GM19238 (cell line): ENCODE measurements at regions not wholly inside any gene's neighbourhood (a gene's known extent, or its start where the extent isn't known, plus 50 kb on each side); places are given as distances from the start of the nearest gene placed in this dataset.

Source experiments
- DNase-seq: peaks from one replicate; pipeline ENCODE4 v3.0.0; 2011; ENCODE audit warnings: low spot score; ENCODE audit not compliant: insufficient read length

- DNase-seq, result no peak
Observed at GRCh38 chr13:34217343-34218025, 399.5 kb downstream of the RFC3 start.

- no peak for DNase-seq
Observed at GRCh38 chr13:34223984-34224383, 406.0 kb downstream of the RFC3 start.

DNA sequence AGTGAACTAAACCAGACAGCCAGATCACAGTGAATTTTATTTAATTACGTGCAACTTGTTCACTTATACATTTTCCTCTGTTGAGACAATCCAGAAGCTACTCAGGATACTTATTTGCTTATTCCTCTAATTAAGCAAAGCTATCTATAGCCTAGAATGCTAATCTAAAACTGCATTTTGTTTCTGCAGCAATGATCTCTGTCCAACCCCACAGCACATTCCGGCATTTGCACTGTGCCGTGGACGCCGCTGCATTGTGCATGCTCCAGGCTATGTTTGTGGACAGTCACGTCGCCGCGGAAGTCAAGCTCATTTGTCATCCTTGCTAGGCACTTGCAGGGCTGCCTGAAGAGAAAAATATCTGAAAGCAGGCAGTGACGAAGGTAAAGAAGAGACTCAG, 406.9 kb downstream of the RFC3 start:
- no peak for DNase-seq

- no peak for DNase-seq
Observed at GRCh38 chr13:34230271-34230670, 412.3 kb downstream of the RFC3 start.

DNA sequence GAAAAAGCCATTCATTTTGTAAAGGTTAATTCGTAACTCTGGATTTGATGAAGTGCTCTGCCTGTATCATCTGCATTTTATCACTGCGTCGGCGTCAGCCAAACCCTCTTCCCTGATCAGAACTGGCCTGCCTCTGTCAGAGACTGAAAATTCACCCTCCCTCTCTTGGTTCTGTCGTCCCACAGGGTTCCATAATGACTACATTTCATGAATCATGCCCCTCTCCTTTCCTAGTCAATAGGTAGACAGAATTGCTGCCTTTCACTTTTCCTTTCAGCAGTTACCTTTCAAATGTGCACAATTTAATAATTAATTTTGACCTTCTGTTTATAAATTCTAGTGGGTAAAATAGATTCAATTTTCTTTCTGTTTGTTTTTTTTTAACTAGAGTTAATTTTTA, 423.4 kb downstream of the RFC3 start:
- no peak for DNase-seq

GRCh38 chr13:34243403-34243802, 425.5 kb downstream of the RFC3 start:
- no peak for DNase-seq

DNA sequence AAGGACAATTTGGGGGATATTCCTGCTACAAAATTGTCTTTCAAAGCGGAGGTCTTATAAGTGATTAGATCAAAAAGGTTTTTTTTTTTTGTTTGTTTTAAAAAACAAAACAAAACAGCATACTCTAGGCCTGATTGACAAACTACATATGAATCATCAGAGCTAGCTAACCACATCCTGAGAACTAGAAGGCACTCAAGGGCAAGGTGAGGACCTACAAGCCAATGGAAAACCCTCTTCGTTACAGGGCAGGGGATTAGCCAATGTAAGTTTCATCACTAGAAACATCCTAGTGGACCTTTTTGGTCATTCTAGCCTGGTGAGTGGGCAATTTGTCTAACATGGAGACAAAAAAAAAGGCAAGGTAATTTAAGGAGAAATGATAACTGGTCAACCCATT, 428.6 kb downstream of the RFC3 start:
- no peak for DNase-seq

DNA sequence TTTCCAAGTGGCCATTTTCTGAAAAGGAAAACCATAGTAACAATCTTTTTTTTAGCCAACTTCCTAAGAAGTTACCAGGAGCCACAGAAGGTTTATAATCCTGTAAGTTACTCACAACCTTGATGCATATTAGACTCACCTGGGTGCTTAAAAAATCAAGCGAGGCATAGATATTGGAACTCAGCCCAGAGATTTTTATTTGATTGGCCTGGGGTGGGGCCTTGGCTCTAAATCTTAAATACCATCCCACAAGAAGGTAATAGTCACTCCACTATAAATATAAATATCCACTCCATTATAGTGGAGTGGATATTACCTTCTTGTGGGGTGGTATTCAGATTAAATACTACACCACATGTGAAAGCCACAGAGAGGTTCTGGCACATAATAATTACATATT, 429.6 kb downstream of the RFC3 start:
- DNase-seq, result no peak

GRCh38 chr13:34249546-34250039, 431.6 kb downstream of the RFC3 start:
- DNase-seq, result no peak

DNA sequence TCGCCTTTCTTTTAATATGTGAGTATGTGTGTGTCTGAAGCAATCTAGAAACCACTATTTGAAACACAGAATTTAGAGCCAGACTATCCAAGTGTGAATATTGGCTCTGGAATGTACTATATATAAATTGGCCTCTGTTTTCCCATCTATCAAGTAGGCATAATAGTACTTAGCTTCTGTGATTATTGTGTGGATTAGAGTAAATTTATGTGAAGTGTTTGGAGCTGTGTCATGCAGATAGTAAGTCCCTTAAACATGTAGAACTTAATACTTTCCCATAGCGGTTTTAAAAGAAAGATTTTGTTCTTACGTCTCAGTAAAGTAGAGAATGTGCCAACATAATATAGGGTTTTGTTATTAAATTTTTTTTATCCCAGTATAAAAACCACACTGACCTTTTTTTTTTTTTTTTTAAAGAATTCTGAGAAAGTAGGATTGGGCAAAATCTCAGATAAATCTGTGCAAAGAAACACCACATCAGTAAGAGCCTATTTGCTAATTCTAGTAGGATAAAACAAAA, 432.3 kb downstream of the RFC3 start:
- no peak for DNase-seq

DNA sequence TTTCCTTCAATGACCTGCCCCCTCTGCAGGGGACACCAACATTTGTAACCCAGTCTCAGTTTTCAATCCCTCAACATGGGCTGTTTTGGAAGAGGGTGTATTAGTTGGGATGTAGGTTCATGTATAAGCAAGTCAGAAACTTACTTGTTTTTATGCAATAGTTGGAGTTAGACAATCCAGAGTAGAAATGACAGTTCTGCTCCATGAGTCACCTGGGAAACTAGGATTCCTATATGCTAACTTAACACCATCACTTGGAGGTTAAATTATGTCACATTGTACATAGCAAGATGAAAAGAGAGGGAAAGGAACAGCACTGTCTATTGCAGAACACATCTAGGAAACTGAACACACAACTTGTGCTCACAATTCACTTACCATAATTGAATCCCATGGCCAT, 436.4 kb downstream of the RFC3 start:
- DNase-seq, result no peak

GRCh38 chr13:34255711-34256110, 437.8 kb downstream of the RFC3 start:
- DNase-seq, result no peak

GRCh38 chr13:34256236-34256635, 438.3 kb downstream of the RFC3 start:
- DNase-seq, result no peak

DNA sequence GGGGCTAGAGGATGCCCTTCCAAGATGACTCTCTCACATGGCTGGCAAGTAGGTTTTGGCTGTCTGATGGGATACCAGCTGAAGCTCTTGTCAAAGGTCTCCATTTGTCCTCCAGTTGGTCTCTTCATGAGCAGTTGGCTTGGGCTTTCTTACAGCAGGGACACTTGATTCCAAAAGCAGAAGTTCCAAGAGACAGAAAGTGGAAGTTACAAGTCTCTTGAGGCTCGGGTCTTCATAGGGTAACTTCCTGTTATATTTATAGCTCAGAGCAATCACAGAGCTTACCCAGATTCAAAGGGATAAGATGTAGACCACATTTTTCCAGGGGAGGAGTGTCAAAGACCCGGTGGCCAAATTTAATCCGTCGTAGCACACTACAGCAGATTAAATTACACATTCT, 440.0 kb downstream of the RFC3 start:
- no peak for DNase-seq

DNA sequence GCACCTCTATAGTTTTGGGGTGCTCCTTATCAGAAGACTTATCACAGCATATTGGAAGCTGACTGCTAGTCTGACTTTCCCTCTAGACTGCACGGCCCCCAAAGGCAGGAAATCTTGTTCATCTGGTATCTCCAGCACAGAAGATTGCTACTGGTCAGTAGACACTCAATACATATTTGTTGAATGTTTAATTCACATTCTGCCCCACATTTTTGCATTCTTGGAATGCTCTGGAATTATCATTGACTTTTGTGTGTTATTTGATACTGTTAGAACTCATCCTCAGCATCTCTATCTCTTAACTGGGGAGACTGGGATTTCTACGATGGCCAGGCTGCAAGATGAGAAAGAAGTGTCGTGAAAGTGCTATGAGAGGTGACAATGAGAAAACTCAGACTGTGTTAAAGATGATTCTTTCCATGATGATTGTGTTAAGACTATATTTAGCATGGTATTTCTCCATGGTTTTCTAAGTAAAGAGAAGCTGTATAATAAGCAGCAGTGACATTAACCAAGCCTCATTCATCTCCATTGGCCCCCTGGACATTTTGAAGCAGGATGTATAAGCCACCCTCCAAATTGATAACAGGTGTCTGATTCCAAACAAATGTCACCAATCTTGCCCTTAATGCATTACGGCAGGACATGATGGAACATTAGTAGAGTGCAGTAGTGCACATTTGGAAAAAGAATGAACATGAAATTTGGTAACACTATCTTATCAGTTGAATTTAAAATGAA, 440.9 kb downstream of the RFC3 start:
- DNase-seq, result no peak

- no peak for DNase-seq
Observed at GRCh38 chr13:34263681-34264080, 445.7 kb downstream of the RFC3 start.

DNA sequence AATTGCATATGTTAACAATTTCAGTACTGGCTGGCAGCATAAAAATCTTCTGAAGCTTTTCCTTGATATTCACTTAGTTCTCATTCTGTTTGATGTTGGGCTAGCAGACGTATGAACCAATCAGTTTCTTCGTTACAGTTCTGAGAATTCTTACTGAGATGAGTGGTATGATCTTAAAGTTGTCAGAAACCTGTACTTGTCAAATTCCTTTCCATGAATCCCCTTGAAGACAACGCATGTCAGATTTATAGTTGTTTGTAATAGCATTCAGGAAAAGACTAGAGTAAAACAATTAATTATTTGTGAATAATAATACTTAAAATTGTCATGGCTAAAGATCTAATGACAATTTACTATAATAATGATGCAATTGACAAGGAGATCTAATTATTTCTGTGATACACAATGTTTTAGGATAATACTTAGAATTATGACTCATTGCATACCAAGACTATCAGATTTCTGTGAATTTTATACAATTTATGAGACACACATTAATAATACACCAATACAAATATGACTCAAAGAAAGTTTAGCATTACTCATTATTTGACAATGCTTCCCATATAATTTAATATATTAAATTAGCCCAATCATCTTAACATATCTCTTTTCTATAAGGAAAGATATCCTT, 447.2 kb downstream of the RFC3 start:
- DNase-seq, result no peak

DNA sequence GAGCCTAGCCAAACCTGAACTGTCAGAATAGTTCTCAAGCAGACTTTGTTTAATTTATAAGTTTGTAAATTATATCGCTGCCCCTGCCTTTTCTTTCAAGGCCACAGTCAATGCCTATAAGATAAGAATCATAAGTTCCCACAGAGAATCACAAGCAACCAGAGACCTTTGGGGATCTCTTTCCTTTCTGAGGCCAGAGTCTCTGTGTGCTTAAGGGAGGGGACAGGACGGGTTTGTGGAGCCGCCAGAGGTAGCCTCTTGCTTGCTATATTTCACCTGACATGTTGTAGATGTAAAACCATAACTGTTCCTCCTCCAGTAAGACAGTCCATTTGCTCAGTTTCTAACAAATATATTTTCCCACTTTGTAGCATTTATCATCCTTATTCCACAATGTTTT, 458.8 kb downstream of the RFC3 start:
- DNase-seq, result no peak

DNA sequence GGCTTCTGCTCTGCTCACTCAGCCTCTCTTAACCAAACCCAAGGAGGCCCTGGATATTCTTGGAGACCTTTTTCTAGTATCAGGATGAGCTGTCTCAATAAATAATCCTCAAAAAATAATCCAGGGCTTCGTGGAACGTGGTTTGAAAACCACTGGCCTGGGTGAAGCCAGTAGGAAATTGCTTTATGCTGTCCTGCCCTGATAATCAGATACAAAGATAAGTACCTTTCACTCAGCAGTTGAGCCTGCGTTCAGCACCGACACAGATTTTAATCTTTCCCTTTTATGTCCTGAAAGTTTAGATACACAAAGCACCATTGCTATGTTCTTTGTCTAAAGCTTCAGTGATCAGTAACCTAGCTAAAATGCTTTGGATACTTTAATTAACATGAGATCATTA, 460.0 kb downstream of the RFC3 start:
- DNase-seq, result no peak

DNA sequence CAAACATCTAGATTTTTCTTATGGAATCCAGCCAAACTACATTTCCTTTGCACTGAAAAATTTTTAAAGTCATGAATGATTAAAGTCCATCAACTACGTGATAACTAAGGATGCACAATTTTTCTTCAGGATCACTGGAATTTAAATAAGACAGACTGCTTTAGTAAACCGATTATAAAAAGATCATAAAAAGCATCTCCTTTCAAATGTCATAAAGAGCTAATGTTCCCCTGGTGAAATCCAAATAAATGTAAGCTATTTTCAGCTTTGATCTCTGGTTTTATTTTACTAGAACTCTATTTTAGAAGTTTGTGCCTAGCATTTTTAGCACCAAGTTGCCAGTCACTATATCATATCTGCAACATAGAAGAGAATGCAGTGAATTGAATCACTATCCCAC, 460.8 kb downstream of the RFC3 start:
- no peak for DNase-seq

DNA sequence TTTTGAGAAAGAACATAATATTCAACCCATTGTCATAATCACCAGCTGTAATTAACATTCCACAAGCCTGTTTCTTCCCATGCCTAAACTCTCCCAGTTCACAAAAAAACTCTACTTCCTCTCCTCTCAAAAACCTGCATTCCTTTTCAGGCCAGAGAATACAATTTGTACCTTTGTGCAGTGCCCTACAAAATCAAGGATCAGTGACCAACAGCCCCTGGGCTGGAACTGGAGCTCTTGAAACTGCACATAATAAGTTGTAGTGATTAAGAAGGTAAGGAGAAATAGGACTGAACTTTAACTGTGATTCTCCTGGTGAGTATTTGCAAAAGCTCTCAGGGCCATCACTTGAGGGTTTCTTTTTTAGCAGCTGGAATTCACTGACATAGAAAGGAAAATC, 472.7 kb downstream of the RFC3 start:
- no peak for DNase-seq

DNA sequence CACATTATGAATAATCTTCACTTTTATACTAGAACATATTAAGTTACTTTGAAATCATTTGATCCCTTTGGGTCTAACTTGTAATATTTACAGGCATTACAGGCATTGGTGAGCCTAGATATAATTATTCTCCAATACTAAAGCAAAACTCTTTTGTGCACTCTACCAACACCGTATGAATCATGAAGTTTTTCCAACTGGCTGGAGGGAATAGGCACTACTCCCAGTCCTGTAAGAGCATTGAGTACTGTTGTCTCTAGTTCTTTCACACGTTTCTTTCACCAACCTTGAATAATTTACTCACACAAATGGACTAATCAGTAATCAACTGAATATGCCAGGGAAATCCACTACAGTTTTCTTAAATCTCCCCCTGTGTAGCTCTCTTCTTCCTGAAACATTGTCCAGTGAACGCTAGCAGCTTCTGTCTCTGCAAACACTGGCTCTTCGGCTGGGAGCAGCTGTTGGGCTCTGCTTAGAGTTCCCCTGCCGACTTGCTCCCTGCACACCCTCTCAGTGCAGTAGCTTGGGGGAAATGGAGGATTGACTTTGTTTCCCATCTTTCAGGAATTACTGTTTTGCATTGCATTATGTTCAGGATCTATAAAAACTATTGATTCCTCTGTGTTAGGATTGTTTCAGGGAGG, 476.7 kb downstream of the RFC3 start:
- no peak for DNase-seq
